ENCODE measurements at regions not wholly inside any gene's neighbourhood (a gene's known extent, or its start where the extent isn't known, plus 50 kb on each side); places are given as distances from the start of the nearest gene placed in this dataset.

DNA sequence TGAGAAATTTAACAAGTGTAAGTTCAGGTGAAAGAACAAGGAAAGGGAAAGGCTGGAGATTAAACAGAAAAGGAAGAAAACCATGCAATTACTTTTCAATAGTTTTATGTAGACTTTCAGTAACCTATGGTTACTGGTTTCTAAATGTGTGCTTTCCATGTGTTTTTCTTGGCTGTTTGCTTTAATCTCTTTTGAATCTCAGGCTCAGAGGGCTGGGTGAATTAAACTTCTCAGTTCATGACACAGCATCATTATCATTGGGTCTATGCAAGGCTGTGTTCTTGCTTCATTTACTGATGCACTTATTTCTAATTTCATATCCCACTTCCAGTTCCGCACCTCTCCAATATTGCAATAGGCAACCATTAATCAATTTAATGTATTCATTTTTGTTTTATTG lies 266.5 kb upstream of the UGT8 start:
- TF ChIP-seq, protein P1, sequence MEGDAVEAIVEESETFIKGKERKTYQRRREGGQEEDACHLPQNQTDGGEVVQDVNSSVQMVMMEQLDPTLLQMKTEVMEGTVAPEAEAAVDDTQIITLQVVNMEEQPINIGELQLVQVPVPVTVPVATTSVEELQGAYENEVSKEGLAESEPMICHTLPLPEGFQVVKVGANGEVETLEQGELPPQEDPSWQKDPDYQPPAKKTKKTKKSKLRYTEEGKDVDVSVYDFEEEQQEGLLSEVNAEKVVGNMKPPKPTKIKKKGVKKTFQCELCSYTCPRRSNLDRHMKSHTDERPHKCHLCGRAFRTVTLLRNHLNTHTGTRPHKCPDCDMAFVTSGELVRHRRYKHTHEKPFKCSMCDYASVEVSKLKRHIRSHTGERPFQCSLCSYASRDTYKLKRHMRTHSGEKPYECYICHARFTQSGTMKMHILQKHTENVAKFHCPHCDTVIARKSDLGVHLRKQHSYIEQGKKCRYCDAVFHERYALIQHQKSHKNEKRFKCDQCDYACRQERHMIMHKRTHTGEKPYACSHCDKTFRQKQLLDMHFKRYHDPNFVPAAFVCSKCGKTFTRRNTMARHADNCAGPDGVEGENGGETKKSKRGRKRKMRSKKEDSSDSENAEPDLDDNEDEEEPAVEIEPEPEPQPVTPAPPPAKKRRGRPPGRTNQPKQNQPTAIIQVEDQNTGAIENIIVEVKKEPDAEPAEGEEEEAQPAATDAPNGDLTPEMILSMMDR (IDR thresholded peaks at IDR 0.05), result no peak
- TF ChIP-seq POLR2A (IDR thresholded peaks at IDR 0.05), result no peak
